ENCODE measurements at regions not wholly inside any gene's neighbourhood (a gene's known extent, or its start where the extent isn't known, plus 50 kb on each side); places are given as distances from the start of the nearest gene placed in this dataset.

GRCh38 chr14:56741325-56741724 is 69.0 kb downstream of the OTX2 start:
- ATAC-seq (ENCODE audit: poor library complexity) (no peak), DNase-seq (no peak)
- Mint-ChIP-seq H3K4me1 (ENCODE audit: low read depth) (no peaks in the 10 kb centered on the region), H3K36me3 (ENCODE audit: low read depth) (no peaks in the 10 kb centered on the region), H3K9me3 (no peaks in the 10 kb centered on the region), H3K4me3 (no peak overlapping the region), H3K27me3 (peaks cover 25% of the 10 kb centered on the region), H3K27ac (no peak overlapping the region)
- Histone ChIP-seq H3K4me1 (ENCODE audit: insufficient read depth, low read length) (no peaks in the 10 kb centered on the region), H3K36me3 (ENCODE audit: insufficient read depth, low read length) (no peaks in the 10 kb centered on the region), H3K9me3 (ENCODE audit: control insufficient read depth in 1 of 2, insufficient read depth in 1 of 2, low read length in 2 of 2) (no peaks in the 10 kb centered on the region), H3K27me3 (ENCODE audit: control insufficient read depth in 1 of 2, insufficient read depth in 2 of 2, low read length in 2 of 2) (peaks cover 0 to 2% of the 10 kb centered on the region in 2 experiments), H3K27ac (ENCODE audit: low read depth in 1 of 2, low read length in 2 of 2) (no peak overlapping the region), H3K4me3 (ENCODE audit: low read length) (no peak overlapping the region)
- intact Hi-C loops (cut with DNase I, micrococcal nuclease) = no loop called here
- TF ChIP-seq CTCF (IDR thresholded peaks at IDR 0.05) = no peak
- ChIA-PET CTCF (no interaction called here), POLR2A (no interaction called here)

GRCh38 chr14:56738020-56738419 is 72.3 kb downstream of the OTX2 start:
- POLR2A ChIA-PET = no interaction called here
- CTCF ChIA-PET = no interaction called here
- DNase-seq (no peak), ATAC-seq (ENCODE audit: poor library complexity) (no peak)
- Histone ChIP-seq H3K4me1 (ENCODE audit: insufficient read depth, low read length) (no peaks in the 10 kb centered on the region), H3K9me3 (ENCODE audit: control insufficient read depth in 1 of 2, insufficient read depth in 1 of 2, low read length in 2 of 2) (no peaks in the 10 kb centered on the region), H3K4me3 (ENCODE audit: low read length) (no peak overlapping the region), H3K36me3 (ENCODE audit: insufficient read depth, low read length) (no peaks in the 10 kb centered on the region), H3K27ac (ENCODE audit: low read depth in 1 of 2, low read length in 2 of 2) (no peak overlapping the region), H3K27me3 (ENCODE audit: control insufficient read depth in 1 of 2, insufficient read depth in 2 of 2, low read length in 2 of 2) (peaks cover 0 to 5% of the 10 kb centered on the region in 2 experiments)
- H3K9me3 Mint-ChIP-seq = no peaks in the 10 kb centered on the region
- H3K4me3 Mint-ChIP-seq = no peak overlapping the region
- TF ChIP-seq CTCF (IDR thresholded peaks at IDR 0.05) = no peak
- no peaks in the 10 kb centered on the region for H3K36me3 Mint-ChIP-seq (ENCODE audit: low read depth)
- H3K27ac Mint-ChIP-seq = no peak overlapping the region
- peaks cover 19% of the 10 kb centered on the region for H3K27me3 Mint-ChIP-seq
- H3K4me1 Mint-ChIP-seq (ENCODE audit: low read depth) = no peaks in the 10 kb centered on the region
- intact Hi-C loops (cut with DNase I, micrococcal nuclease) = no loop called here

GRCh38 chr14:56733396-56733795 is 76.9 kb downstream of the OTX2 start:
- Mint-ChIP-seq H3K9me3 (no peaks in the 10 kb centered on the region), H3K4me3 (no peak overlapping the region), H3K27ac (no peak overlapping the region), H3K27me3 (peaks cover 44% of the 10 kb centered on the region), H3K4me1 (ENCODE audit: low read depth) (no peaks in the 10 kb centered on the region), H3K36me3 (ENCODE audit: low read depth) (no peaks in the 10 kb centered on the region)
- no peak overlapping the region for H3K27ac ChIP-seq (ENCODE audit: low read depth in 1 of 2, low read length in 2 of 2)
- H3K9me3 ChIP-seq (ENCODE audit: control insufficient read depth in 1 of 2, insufficient read depth in 1 of 2, low read length in 2 of 2) = no peaks in the 10 kb centered on the region
- no peak for DNase-seq
- intact Hi-C loops (cut with DNase I, micrococcal nuclease) = no loop called here
- ATAC-seq (ENCODE audit: poor library complexity) = no peak
- peaks cover 8 to 16% of the 10 kb centered on the region in 2 experiments for H3K27me3 ChIP-seq (ENCODE audit: control insufficient read depth in 1 of 2, insufficient read depth in 2 of 2, low read length in 2 of 2)
- TF ChIP-seq CTCF (IDR thresholded peaks at IDR 0.05) = no peak
- H3K36me3 ChIP-seq (ENCODE audit: insufficient read depth, low read length) = no peaks in the 10 kb centered on the region
- H3K4me1 ChIP-seq (ENCODE audit: insufficient read depth, low read length) = no peaks in the 10 kb centered on the region
- H3K4me3 ChIP-seq (ENCODE audit: low read length) = no peak overlapping the region
- ChIA-PET POLR2A (no interaction called here), CTCF (no interaction called here)
